Vagina (tissue), 2 donors: ENCODE measurements at regions not wholly inside any gene's neighbourhood (a gene's known extent, or its start where the extent isn't known, plus 50 kb on each side); places are given as distances from the start of the nearest gene placed in this dataset.

Experiments
- POLR2A ChIP-seq, 2 donors: fragments of 450-650 bp; IDR thresholded peaks; one replicate each; pipeline ENCODE4 v1.6.1; 2017; ENCODE audit warnings: antibody characterized with exemption in 2 of 2, mild to moderate bottlenecking in 2 of 2, moderate library complexity in 2 of 2
- POLR2AphosphoS5 ChIP-seq, 2 donors: sonication (generic); formaldehyde crosslinking; IDR thresholded peaks; one replicate each; pipeline ENCODE4 v1.9.0; 2017; ENCODE audit warnings: antibody characterized with exemption in 2 of 2, mild to moderate bottlenecking in 2 of 2, low read depth in 1 of 2; ENCODE audit not compliant: insufficient read depth in 1 of 2
- TF ChIP-seq, protein P1 (sequence below), 3 experiments: fragments of 450-650 bp in 2 of 3; fragments of 200-600 bp in 1 of 3; sonication (generic) in 1 of 3; IDR thresholded peaks; one replicate each; pipeline ENCODE4 v1.5.1; 2017 to 2019; ENCODE audit warnings: antibody characterized with exemption in 3 of 3, mild to moderate bottlenecking in 2 of 3, moderate library complexity in 2 of 3

GRCh38 chr6:4381381-4381780, 246.0 kb upstream of the ECI2 start:
- no peak for TF ChIP-seq POLR2A (IDR thresholded peaks at IDR 0.05)
- TF ChIP-seq, protein P1, sequence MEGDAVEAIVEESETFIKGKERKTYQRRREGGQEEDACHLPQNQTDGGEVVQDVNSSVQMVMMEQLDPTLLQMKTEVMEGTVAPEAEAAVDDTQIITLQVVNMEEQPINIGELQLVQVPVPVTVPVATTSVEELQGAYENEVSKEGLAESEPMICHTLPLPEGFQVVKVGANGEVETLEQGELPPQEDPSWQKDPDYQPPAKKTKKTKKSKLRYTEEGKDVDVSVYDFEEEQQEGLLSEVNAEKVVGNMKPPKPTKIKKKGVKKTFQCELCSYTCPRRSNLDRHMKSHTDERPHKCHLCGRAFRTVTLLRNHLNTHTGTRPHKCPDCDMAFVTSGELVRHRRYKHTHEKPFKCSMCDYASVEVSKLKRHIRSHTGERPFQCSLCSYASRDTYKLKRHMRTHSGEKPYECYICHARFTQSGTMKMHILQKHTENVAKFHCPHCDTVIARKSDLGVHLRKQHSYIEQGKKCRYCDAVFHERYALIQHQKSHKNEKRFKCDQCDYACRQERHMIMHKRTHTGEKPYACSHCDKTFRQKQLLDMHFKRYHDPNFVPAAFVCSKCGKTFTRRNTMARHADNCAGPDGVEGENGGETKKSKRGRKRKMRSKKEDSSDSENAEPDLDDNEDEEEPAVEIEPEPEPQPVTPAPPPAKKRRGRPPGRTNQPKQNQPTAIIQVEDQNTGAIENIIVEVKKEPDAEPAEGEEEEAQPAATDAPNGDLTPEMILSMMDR (IDR thresholded peaks at IDR 0.05), result no peak
- TF ChIP-seq POLR2AphosphoS5 (IDR thresholded peaks at IDR 0.05; ENCODE audit: insufficient read depth in 1 of 2, low read depth in 1 of 2), result no peak
